HCEC 1CT (cell line): ENCODE measurements at regions not wholly inside any gene's neighbourhood (a gene's known extent, or its start where the extent isn't known, plus 50 kb on each side); places are given as distances from the start of the nearest gene placed in this dataset.
"Not testable (repeated sequence)": the region's sequence is repeated elsewhere in the genome, so short reads cannot be mapped to it uniquely, and the experiment has no call there.

Experiments used
- DNase-seq: peaks from one replicate; pipeline ENCODE4 v3.0.0-alpha.2; 2017

GRCh38 chr9:67418496-67419079, 426.2 kb upstream of the SPATA31A3 start:
- not testable (repeated sequence) for DNase-seq

GRCh38 chr9:67417341-67417983, 425.1 kb upstream of the SPATA31A3 start:
- not testable (repeated sequence) for DNase-seq

GRCh38 chr9:67416639-67417038, 424.3 kb upstream of the SPATA31A3 start:
- peak; percentile 0 for DNase-seq

GRCh38 chr9:67410606-67411220, 418.4 kb upstream of the SPATA31A3 start:
- not testable (repeated sequence) for DNase-seq

- DNase-seq: not testable (repeated sequence)
These were observed 411.4 kb upstream of the SPATA31A3 start for GRCh38 chr9:67403739-67404138.

- DNase-seq: not testable (repeated sequence)
These were observed 405.4 kb upstream of the SPATA31A3 start for GRCh38 chr9:67397731-67398130.

- not testable (repeated sequence) for DNase-seq
These were observed 402.4 kb upstream of the SPATA31A3 start for GRCh38 chr9:67394782-67395181.

- DNase-seq: not testable (repeated sequence)
These were observed 401.7 kb upstream of the SPATA31A3 start for GRCh38 chr9:67394038-67394437.

GRCh38 chr9:67369664-67370063, 377.3 kb upstream of the SPATA31A3 start:
- DNase-seq: not testable (repeated sequence)

- not testable (repeated sequence) for DNase-seq
These were observed 370.0 kb upstream of the SPATA31A3 start for GRCh38 chr9:67362325-67362724.

GRCh38 chr9:67353961-67354360, 361.6 kb upstream of the SPATA31A3 start:
- DNase-seq: not testable (repeated sequence)

- DNase-seq: not testable (repeated sequence)
These were observed 357.0 kb upstream of the SPATA31A3 start for GRCh38 chr9:67349424-67349759.

- not testable (repeated sequence) for DNase-seq
These were observed 356.4 kb upstream of the SPATA31A3 start for GRCh38 chr9:67348562-67349423.

- not testable (repeated sequence) for DNase-seq
These were observed 355.7 kb upstream of the SPATA31A3 start for GRCh38 chr9:67348094-67348493.

GRCh38 chr9:67339216-67339615, 346.9 kb upstream of the SPATA31A3 start:
- DNase-seq: not testable (repeated sequence)

GRCh38 chr9:67338201-67338600, 345.9 kb upstream of the SPATA31A3 start:
- not testable (repeated sequence) for DNase-seq

GRCh38 chr9:67334727-67335572, 342.6 kb upstream of the SPATA31A3 start:
- not testable (repeated sequence) for DNase-seq

- DNase-seq: not testable (repeated sequence)
These were observed 339.3 kb upstream of the SPATA31A3 start for GRCh38 chr9:67331634-67332033.

- DNase-seq: not testable (repeated sequence)
These were observed 321.1 kb upstream of the SPATA31A3 start for GRCh38 chr9:67313409-67313808.

- not testable (repeated sequence) for DNase-seq
These were observed 320.2 kb upstream of the SPATA31A3 start for GRCh38 chr9:67312504-67312903.

- DNase-seq: not testable (repeated sequence)
These were observed 314.8 kb upstream of the SPATA31A3 start for GRCh38 chr9:67307109-67307508.

GRCh38 chr9:67288797-67289196, 296.4 kb upstream of the SPATA31A3 start:
- not testable (repeated sequence) for DNase-seq
